Astrocyte of the cerebellum (primary cell): ENCODE measurements at regions not wholly inside any gene's neighbourhood (a gene's known extent, or its start where the extent isn't known, plus 50 kb on each side); places are given as distances from the start of the nearest gene placed in this dataset.

Experiments
- DNase-seq: peaks from one replicate; pipeline ENCODE4 v3.0.0-alpha.2; 2011; ENCODE audit warnings: low read depth
- H3K4me3 ChIP-seq: 2 replicates; pipeline ENCODE4 v1.5.1; 2011; ENCODE audit warnings: mild to moderate bottlenecking, low read depth, low read length, moderate library complexity
- CTCF ChIP-seq: IDR thresholded peaks from 2 replicates; pipeline ENCODE4 v1.5.1; 2012; ENCODE audit warnings: low read length, low read depth, moderate library complexity, mild to moderate bottlenecking; ENCODE audit errors: missing control alignments
- in situ Hi-C: cut with HindIII; loops from 2 replicates; pipeline ENCODE4 v1.10.0; 2017; ENCODE audit warnings: low sequenced_read_pairs

- DNase-seq = no peak
- H3K4me3 ChIP-seq = no peak overlapping the region
- in situ Hi-C loops = no loop called here
- no peak for TF ChIP-seq CTCF
These were observed 67.5 kb downstream of the TMX1 start for GRCh38 chr14:51307551-51307950.

GRCh38 chr14:51308866-51309265 is 68.8 kb downstream of the TMX1 start:
- DNase-seq = no peak
- in situ Hi-C loops = no loop called here
- H3K4me3 ChIP-seq = no peak overlapping the region
- TF ChIP-seq CTCF = no peak

- in situ Hi-C loops = no loop called here
- DNase-seq = peak; percentile 78
- TF ChIP-seq CTCF = no peak
- no peak overlapping the region for H3K4me3 ChIP-seq
These were observed 70.5 kb downstream of the TMX1 start for GRCh38 chr14:51310505-51310944.

GRCh38 chr14:51314321-51315015 is 74.4 kb downstream of the TMX1 start:
- no peak overlapping the region for H3K4me3 ChIP-seq
- no peak for DNase-seq
- in situ Hi-C loops = no loop called here
- TF ChIP-seq CTCF = no peak

- in situ Hi-C loops = no loop called here
- no peak overlapping the region for H3K4me3 ChIP-seq
- no peak for DNase-seq
- TF ChIP-seq CTCF = no peak
These were observed 77.3 kb downstream of the TMX1 start for GRCh38 chr14:51317373-51317772.

- no peak for DNase-seq
- no peak for TF ChIP-seq CTCF
- H3K4me3 ChIP-seq = no peak overlapping the region
- in situ Hi-C loops = no loop called here
These were observed 79.0 kb downstream of the TMX1 start for GRCh38 chr14:51318813-51319597.
